HCT116 (cell line): ENCODE measurements at regions not wholly inside any gene's neighbourhood (a gene's known extent, or its start where the extent isn't known, plus 50 kb on each side); places are given as distances from the start of the nearest gene placed in this dataset.

Source experiments
- ATAC-seq: fragments of 200-7000 bp; cut with Tn5 transposase; 2 replicates; pipeline ENCODE4 v1.9.1; 2020; ENCODE audit warnings: mild to moderate bottlenecking, moderate library complexity
- BruUV-seq: library from RNA; stranded (reverse); fragments of 400-500 nt; replicated peaks from 2 replicates; lab custom pipeline; 2021; lab: Mats Ljungman, UMichigan
- CTCF ChIA-PET: fragments of 300-600 bp; sonication (Branson Sonifier 250); formaldehyde crosslinking; loops from one replicate; lab custom pipeline; 2021; ENCODE audit warnings: antibody characterized with exemption; lab: Charles Lee
- POLR2A ChIA-PET: fragments of 300-600, 350-600 bp; sonication (Branson Sonifier 250); formaldehyde crosslinking; loops from one replicate; lab custom pipeline; 2021; ENCODE audit warnings: antibody characterized with exemption; lab: Charles Lee
- RAD21 ChIA-PET, 2 experiments: fragments of 300-600 bp; sonication (Branson Sonifier 250); formaldehyde crosslinking; loops; one replicate each; lab custom pipeline; 2023; ENCODE audit warnings: low total read pairs in 2 of 2; ENCODE audit not compliant: uncharacterized antibody in 2 of 2, unreplicated experiment in 2 of 2, low non-redundant PET in 1 of 2; lab: Charles Lee
- DNase-seq: peaks from one replicate; pipeline ENCODE4 v3.0.0-alpha.2; 2010; ENCODE audit warnings: low read depth, low spot score
- H2AFZ ChIP-seq: fragments of 200-600 bp; shearing (Covaris generic), sonication (generic); 2 replicates; pipeline ENCODE4 v1.6.1; 2017; ENCODE audit warnings: low read depth, mixed run types, mixed read lengths, antibody characterized with exemption, low read length; ENCODE audit not compliant: poor library complexity, severe bottlenecking
- H3K27ac ChIP-seq: 2 replicates; pipeline ENCODE4 v1.5.1; 2012; ENCODE audit warnings: low read depth, low read length
- H3K27me3 ChIP-seq: fragments of 200-600 bp; sonication (generic); 2 replicates; pipeline ENCODE4 v1.6.1; 2016; ENCODE audit warnings: mixed run types, low read length, mixed read lengths; ENCODE audit not compliant: insufficient read depth
- H3K36me3 ChIP-seq, 2 experiments: fragments of 200-500 bp in 1 of 2; fragments of 200-600 bp in 1 of 2; sonication (Bioruptor generic) in 1 of 2; sonication (generic) in 1 of 2; 2 replicates each; pipeline versions ENCODE4 v1.5.1 to v1.6.1; 2014 to 2016; ENCODE audit warnings: low read length in 2 of 2, inconsistent platforms in 1 of 2, mixed read lengths in 1 of 2, mixed run types in 1 of 2; ENCODE audit not compliant: insufficient read depth in 2 of 2, control insufficient read depth in 1 of 2
- H3K4me1 ChIP-seq, 2 experiments: fragments of 200-600 bp in 1 of 2; sonication (generic) in 1 of 2; 2 replicates each; pipeline versions ENCODE4 v1.5.1 to v1.6.1; 2012 to 2017; ENCODE audit warnings: low read length in 2 of 2, inconsistent platforms in 1 of 2, mild to moderate bottlenecking in 1 of 2, mixed read lengths in 1 of 2, mixed run types in 1 of 2, moderate library complexity in 1 of 2; ENCODE audit not compliant: insufficient read depth in 2 of 2, control insufficient read depth in 1 of 2
- H3K4me2 ChIP-seq: fragments of 200-600 bp; sonication (generic); 2 replicates; pipeline ENCODE4 v1.6.1; 2017; ENCODE audit warnings: mixed run types, low read length, mixed read lengths
- H3K4me3 ChIP-seq, 2 experiments: fragments of 200-600 bp in 1 of 2; sonication (generic) in 1 of 2; replicated peaks in 1 of 2; 2 replicates each; pipeline ENCODE4 v1.5.1; 2011 to 2016; ENCODE audit warnings: low read length in 2 of 2, control low read depth in 1 of 2, low read depth in 1 of 2, mild to moderate bottlenecking in 1 of 2, mixed read lengths in 1 of 2, mixed run types in 1 of 2
- H3K79me2 ChIP-seq: fragments of 200-600 bp; sonication (generic); 2 replicates; pipeline ENCODE4 v1.6.1; 2017; ENCODE audit warnings: mild to moderate bottlenecking, mixed run types, low read length, moderate library complexity, mixed read lengths; ENCODE audit not compliant: insufficient read depth
- H3K9ac ChIP-seq: fragments of 200-600 bp; sonication (generic); 2 replicates; pipeline ENCODE4 v1.6.1; 2016; ENCODE audit warnings: low read length, mixed read lengths
- H3K9me2 ChIP-seq: fragments of 200-600 bp; sonication (generic), shearing (Covaris generic); 2 replicates; pipeline ENCODE4 v1.6.1; 2017; ENCODE audit warnings: mixed run types, mild to moderate bottlenecking, moderate library complexity; ENCODE audit not compliant: insufficient read depth
- H3K9me3 ChIP-seq, 2 experiments: fragments of 200-500 bp in 1 of 2; fragments of 200-600 bp in 1 of 2; sonication (Bioruptor generic) in 1 of 2; sonication (generic) in 1 of 2; 2 replicates each; pipeline ENCODE4 v1.6.1; 2014 to 2017; ENCODE audit warnings: low read length in 2 of 2, mixed read lengths in 2 of 2, inconsistent platforms in 1 of 2, low read depth in 1 of 2, mild to moderate bottlenecking in 1 of 2, mixed run types in 1 of 2, moderate library complexity in 1 of 2; ENCODE audit not compliant: control insufficient read depth in 1 of 2, insufficient read depth in 1 of 2
- H4K20me1 ChIP-seq: fragments of 200-600 bp; sonication (generic), shearing (Covaris generic); 2 replicates; pipeline ENCODE4 v1.6.1; 2017; ENCODE audit warnings: mixed run types, mild to moderate bottlenecking, moderate library complexity; ENCODE audit not compliant: insufficient read depth
- CBX3 ChIP-seq: IDR thresholded peaks from 2 replicates; pipeline ENCODE4 v1.6.1; 2012; ENCODE audit warnings: low read depth
- CEBPB ChIP-seq: IDR thresholded peaks from 2 replicates; pipeline ENCODE4 v1.6.1; 2012; ENCODE audit warnings: low read depth
- POLR2A ChIP-seq: IDR thresholded peaks from 2 replicates; pipeline ENCODE4 v1.7.0; 2011; ENCODE audit warnings: borderline replicate concordance; ENCODE audit not compliant: insufficient read depth, insufficient read length; ENCODE audit errors: extremely low read depth
- POLR2AphosphoS5 ChIP-seq: IDR thresholded peaks from 2 replicates; pipeline ENCODE4 v1.6.1; 2011; ENCODE audit warnings: mild to moderate bottlenecking, low read depth, low read length, moderate library complexity
- SRF ChIP-seq: IDR thresholded peaks from 2 replicates; pipeline ENCODE4 v1.6.1; 2012; ENCODE audit warnings: low read depth
- TCF7L2 ChIP-seq: IDR thresholded peaks from 2 replicates; pipeline ENCODE4 v1.7.0; 2011; ENCODE audit warnings: borderline replicate concordance, inconsistent platforms; ENCODE audit not compliant: insufficient read depth, insufficient read length; ENCODE audit errors: extremely low read depth
- ZNF274 ChIP-seq: fragments of 200-500 bp; sonication (Bioruptor generic); IDR thresholded peaks from 2 replicates; pipeline ENCODE4 v1.6.1; 2014; ENCODE audit warnings: mild to moderate bottlenecking, low read depth, low read length, inconsistent platforms
- intact Hi-C: fragments of 100-400 bp; cut with micrococcal nuclease; formaldehyde crosslinking; loops from 2 replicates; pipeline ENCODE4 v1.10.0; 2022
- TF ChIP-seq, protein P1 (sequence below): IDR thresholded peaks from 2 replicates; pipeline ENCODE4 v1.6.1; 2012
- TF ChIP-seq, protein P2 (sequence below): IDR thresholded peaks from 2 replicates; pipeline ENCODE4 v1.6.1; 2012
- TF ChIP-seq, protein P3 (sequence below): IDR thresholded peaks from 2 replicates; pipeline ENCODE4 v1.6.1; 2011; ENCODE audit warnings: mild to moderate bottlenecking, low read length, moderate library complexity; ENCODE audit not compliant: insufficient replicate concordance; ENCODE audit errors: extremely low read depth
- TF ChIP-seq, protein P4 (sequence below), 3 experiments: fragments of 200-600 bp in 1 of 3; sonication (generic) in 1 of 3; IDR thresholded peaks in 2 of 3; conservative IDR thresholded peaks in 1 of 3; 2 replicates each; pipeline ENCODE4 v1.5.1; 2012 to 2017; ENCODE audit warnings: low read depth in 2 of 3, low read length in 2 of 3, antibody characterized with exemption in 1 of 3, borderline replicate concordance in 1 of 3, control low read depth in 1 of 3, mild to moderate bottlenecking in 1 of 3, mixed read lengths in 1 of 3, mixed run types in 1 of 3, moderate library complexity in 1 of 3; ENCODE audit not compliant: insufficient read depth in 1 of 3

DNA sequence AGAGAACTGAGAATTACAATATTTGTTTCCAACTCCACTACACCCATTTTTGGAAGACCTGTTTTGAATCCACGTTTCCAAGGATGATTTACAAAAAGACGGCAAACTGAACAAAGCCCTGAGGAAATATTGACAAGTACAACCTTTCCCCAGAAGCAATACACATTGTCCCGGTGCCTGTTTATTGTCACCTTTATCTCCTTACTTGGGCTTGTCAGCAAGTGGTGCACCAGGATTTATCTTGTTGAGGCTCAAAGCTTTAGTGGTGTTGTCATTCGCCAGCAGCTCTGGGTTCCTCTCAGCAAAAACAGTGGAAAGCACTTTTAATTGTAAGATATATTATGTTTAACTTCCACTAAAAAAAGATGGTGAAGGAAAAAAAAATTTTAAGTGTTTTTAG, 1191.9 kb upstream of the TENM4 start (continued):
- TF ChIP-seq ZNF274, result no peak

DNA sequence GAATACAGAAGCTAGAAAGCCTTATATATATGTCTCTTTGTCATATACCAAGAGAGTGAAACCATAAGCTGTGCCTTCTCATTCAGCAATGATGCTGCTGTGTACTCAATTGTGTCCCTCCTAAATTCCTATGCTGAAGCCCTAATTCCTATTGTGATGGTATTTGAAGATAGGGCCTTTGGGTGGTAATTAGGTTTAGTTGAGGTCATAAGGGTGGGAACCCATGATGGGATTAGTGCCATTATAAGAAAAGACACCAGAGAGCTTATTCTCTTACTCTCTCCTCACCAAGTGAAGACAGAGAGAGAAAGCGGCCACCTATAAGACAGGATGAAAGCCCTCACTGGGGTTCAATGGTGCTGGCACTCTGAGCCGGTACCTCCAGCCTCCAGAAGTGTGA, 1191.3 kb upstream of the TENM4 start:
- CTCF ChIA-PET, result no interaction called here
- POLR2A ChIA-PET, result no interaction called here
- no peak for DNase-seq
- Histone ChIP-seq H3K79me2 (no peaks in the 10 kb centered on the region), H3K9ac (no peak overlapping the region), H3K4me3 (no peak overlapping the region), H2AFZ (no peak overlapping the region), H3K27me3 (no peaks in the 10 kb centered on the region), H3K9me3 (peaks cover 0 to 9% of the 10 kb centered on the region in 2 experiments; a peak in 2 of 4 replicates), H3K4me1 (no peaks in the 10 kb centered on the region), H3K27ac (no peak overlapping the region), H4K20me1 (no peaks in the 10 kb centered on the region), H3K4me2 (no peak overlapping the region), H3K9me2 (no peaks in the 10 kb centered on the region), H3K36me3 (no peaks in the 10 kb centered on the region)
- no peak for ATAC-seq
- RAD21 ChIA-PET, result no interaction called here
- no TSS peak for BruUV-seq
- intact Hi-C loops, result no loop called here
- TF ChIP-seq, protein P1, sequence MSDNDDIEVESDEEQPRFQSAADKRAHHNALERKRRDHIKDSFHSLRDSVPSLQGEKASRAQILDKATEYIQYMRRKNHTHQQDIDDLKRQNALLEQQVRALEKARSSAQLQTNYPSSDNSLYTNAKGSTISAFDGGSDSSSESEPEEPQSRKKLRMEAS, result no peak
- TF ChIP-seq CEBPB (no peak), TCF7L2 (no peak), POLR2AphosphoS5 (no peak), ZNF274 (no peak), CBX3 (no peak), POLR2A (no peak), SRF (no peak)
- TF ChIP-seq, protein P2, sequence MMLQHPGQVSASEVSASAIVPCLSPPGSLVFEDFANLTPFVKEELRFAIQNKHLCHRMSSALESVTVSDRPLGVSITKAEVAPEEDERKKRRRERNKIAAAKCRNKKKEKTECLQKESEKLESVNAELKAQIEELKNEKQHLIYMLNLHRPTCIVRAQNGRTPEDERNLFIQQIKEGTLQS, result no peak
- TF ChIP-seq, protein P3, sequence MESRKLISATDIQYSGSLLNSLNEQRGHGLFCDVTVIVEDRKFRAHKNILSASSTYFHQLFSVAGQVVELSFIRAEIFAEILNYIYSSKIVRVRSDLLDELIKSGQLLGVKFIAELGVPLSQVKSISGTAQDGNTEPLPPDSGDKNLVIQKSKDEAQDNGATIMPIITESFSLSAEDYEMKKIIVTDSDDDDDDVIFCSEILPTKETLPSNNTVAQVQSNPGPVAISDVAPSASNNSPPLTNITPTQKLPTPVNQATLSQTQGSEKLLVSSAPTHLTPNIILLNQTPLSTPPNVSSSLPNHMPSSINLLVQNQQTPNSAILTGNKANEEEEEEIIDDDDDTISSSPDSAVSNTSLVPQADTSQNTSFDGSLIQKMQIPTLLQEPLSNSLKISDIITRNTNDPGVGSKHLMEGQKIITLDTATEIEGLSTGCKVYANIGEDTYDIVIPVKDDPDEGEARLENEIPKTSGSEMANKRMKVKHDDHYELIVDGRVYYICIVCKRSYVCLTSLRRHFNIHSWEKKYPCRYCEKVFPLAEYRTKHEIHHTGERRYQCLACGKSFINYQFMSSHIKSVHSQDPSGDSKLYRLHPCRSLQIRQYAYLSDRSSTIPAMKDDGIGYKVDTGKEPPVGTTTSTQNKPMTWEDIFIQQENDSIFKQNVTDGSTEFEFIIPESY, result no peak
- TF ChIP-seq, protein P4, sequence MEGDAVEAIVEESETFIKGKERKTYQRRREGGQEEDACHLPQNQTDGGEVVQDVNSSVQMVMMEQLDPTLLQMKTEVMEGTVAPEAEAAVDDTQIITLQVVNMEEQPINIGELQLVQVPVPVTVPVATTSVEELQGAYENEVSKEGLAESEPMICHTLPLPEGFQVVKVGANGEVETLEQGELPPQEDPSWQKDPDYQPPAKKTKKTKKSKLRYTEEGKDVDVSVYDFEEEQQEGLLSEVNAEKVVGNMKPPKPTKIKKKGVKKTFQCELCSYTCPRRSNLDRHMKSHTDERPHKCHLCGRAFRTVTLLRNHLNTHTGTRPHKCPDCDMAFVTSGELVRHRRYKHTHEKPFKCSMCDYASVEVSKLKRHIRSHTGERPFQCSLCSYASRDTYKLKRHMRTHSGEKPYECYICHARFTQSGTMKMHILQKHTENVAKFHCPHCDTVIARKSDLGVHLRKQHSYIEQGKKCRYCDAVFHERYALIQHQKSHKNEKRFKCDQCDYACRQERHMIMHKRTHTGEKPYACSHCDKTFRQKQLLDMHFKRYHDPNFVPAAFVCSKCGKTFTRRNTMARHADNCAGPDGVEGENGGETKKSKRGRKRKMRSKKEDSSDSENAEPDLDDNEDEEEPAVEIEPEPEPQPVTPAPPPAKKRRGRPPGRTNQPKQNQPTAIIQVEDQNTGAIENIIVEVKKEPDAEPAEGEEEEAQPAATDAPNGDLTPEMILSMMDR (IDR thresholded peaks at IDR 0.05 in 2 of 3, conservative IDR thresholded peaks at IDR 0.05 in 1 of 3; ENCODE audit: borderline replicate concordance in 1 of 3, insufficient read depth in 1 of 3, low read depth in 2 of 3, low read length in 2 of 3), result no peak
